NCI-H524 treated with DMSO at 0.1 percent for 48 hours (cell line): ENCODE measurements at regions not wholly inside any gene's neighbourhood (a gene's known extent, or its start where the extent isn't known, plus 50 kb on each side); places are given as distances from the start of the nearest gene placed in this dataset.
A peak's percentile ranks its signal among the peaks of the same experiment; 100 is the strongest.

Experiments
- DNase-seq: peaks from one replicate; lab custom pipeline; 2025; lab: John Stamatoyannopoulos, UW

DNA sequence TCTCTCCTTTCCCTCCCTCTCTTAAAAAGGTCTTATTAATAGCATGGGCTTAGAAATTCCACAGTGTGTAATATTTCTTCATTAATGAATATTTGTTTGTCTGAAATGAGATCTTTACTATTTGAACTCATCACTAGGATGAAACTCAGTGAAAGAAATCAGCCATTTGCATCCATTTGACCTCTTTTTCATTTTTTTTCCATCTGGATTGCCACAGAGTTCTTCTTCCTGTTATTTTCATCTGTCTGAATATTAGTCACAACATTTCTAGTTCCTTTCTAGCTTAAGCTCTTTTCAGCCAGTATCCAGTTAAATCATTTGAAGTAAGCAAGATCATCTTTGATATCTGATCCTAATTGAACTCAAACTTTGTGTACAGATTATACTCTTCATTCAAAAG lies 69.2 kb upstream of the PLS3 start:
- DNase-seq, result no peak

GRCh38 chrX:115493015-115493414 lies 68.0 kb upstream of the PLS3 start:
- no peak for DNase-seq

DNA sequence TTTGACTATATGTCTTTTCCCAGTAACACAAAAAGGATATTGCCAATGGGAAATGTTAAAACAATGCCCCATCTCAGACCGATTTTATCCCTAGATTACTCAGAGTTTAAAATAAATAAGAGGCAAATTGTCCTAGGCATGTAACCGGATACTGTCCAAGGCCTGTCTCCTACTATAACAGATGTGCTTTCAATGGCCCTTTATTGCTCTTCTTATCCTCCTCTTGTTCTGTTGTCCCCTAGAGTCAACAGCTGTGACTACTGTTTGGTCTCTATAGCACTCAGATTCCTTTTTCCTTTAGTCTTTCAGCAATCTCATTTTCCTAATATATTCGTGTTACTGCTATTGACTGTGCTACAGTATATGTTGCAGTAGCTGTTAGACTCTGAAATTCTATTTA lies 66.8 kb upstream of the PLS3 start:
- DNase-seq, result peak; percentile 94

GRCh38 chrX:115499112-115499805 lies 61.7 kb upstream of the PLS3 start:
- DNase-seq, result peak; percentile 79

DNA sequence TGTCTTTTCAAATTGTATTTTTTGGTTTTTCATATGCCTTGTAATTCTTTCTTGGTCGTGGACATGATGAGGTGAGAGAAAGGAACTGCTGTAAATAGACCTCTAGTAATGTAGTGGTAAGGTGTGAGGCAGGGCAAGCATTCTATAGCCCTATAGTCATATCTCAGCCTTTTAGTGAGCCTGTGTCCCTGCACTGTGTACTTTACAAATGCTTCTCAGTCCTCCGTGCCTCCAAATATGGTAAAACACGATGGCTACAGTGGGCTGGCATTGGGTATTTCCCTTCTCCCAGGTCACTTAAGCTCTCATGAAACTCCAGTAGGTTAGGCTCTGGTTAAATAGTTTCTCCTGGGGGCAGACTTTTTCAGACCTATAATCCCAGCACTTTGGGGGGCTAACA lies 57.9 kb upstream of the PLS3 start:
- no peak for DNase-seq

DNA sequence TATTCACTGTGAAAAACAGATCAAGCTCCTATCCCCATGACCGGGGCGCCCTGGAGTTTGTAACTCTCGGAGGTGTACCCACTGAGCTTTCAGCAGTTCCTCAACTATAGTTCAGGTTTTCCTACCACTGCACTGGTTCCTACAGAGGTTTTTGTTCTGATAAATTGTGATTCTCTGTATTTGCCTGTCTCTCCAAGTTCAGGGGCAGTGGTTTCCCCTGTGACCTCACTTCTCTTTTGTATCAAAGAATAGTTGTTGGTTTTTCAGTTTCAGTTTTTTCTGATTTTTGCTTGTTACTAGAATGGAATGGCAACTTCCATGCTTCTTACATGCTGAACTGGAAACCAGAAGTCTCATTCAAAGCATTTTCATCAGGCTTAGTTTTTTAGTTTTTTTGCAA lies 56.8 kb upstream of the PLS3 start:
- DNase-seq, result no peak
